Neural cell (in vitro differentiated cells): ENCODE measurements at regions not wholly inside any gene's neighbourhood (a gene's known extent, or its start where the extent isn't known, plus 50 kb on each side); places are given as distances from the start of the nearest gene placed in this dataset.

Experiments used
- H2AFZ ChIP-seq: fragments of 200-600, 300-800 bp; sonication (generic), shearing (Covaris generic); 2 replicates; pipeline ENCODE4 v1.6.0; 2014; ENCODE audit warnings: low read depth, mild to moderate bottlenecking, antibody characterized with exemption, low read length, moderate library complexity
- H3F3A ChIP-seq: fragments of 200-600 bp; shearing (Covaris generic); 2 replicates; pipeline ENCODE4 v1.6.1; 2016; ENCODE audit warnings: mild to moderate bottlenecking, moderate library complexity, mixed read lengths, antibody characterized with exemption, low read length; ENCODE audit not compliant: insufficient read depth, poor library complexity, severe bottlenecking
- H3K27ac ChIP-seq: fragments of 200-600, 300-800 bp; sonication (generic), shearing (Covaris generic); 2 replicates; pipeline ENCODE4 v1.5.1; 2014; ENCODE audit warnings: mild to moderate bottlenecking, low read length, moderate library complexity
- H3K27me3 ChIP-seq: fragments of 300-800, 200-600 bp; sonication (generic), shearing (Covaris generic); 2 replicates; pipeline ENCODE4 v1.6.0; 2014; ENCODE audit warnings: mild to moderate bottlenecking, low read depth, low read length, moderate library complexity; ENCODE audit not compliant: insufficient read depth
- H3K36me3 ChIP-seq: fragments of 300-800, 200-600 bp; sonication (generic), shearing (Covaris generic); 2 replicates; pipeline ENCODE4 v1.5.1; 2014; ENCODE audit warnings: mild to moderate bottlenecking, antibody characterized with exemption, low read length, moderate library complexity; ENCODE audit not compliant: insufficient read depth
- H3K4me2 ChIP-seq: fragments of 300-800, 200-600 bp; sonication (generic), shearing (Covaris generic); 2 replicates; pipeline ENCODE4 v1.6.0; 2014; ENCODE audit warnings: mild to moderate bottlenecking, low read length
- H3K4me3 ChIP-seq: fragments of 300-800, 200-600 bp; sonication (generic), shearing (Covaris generic); 2 replicates; pipeline ENCODE4 v1.5.1; 2014; ENCODE audit warnings: mild to moderate bottlenecking, low read length, moderate library complexity
- H3K79me2 ChIP-seq: fragments of 200-600 bp; shearing (Covaris generic); replicated peaks from 2 replicates; pipeline ENCODE4 v1.6.0; 2014; ENCODE audit warnings: mild to moderate bottlenecking, low read length, moderate library complexity; ENCODE audit not compliant: insufficient read depth
- H3K9ac ChIP-seq: fragments of 300-800, 200-600 bp; sonication (generic), shearing (Covaris generic); 2 replicates; pipeline ENCODE4 v1.6.1; 2016; ENCODE audit warnings: mild to moderate bottlenecking, low read length, mixed read lengths
- H3K9me2 ChIP-seq: fragments of 200-600 bp; shearing (Covaris generic); 2 replicates; pipeline ENCODE4 v1.6.1; 2016; ENCODE audit warnings: mild to moderate bottlenecking, low read length, mixed read lengths; ENCODE audit not compliant: insufficient read depth
- H3K9me3 ChIP-seq: fragments of 200-600, 300-800 bp; sonication (generic), shearing (Covaris generic); 2 replicates; pipeline ENCODE4 v1.6.1; 2016; ENCODE audit warnings: mild to moderate bottlenecking, mixed run types, low read length, moderate library complexity, mixed read lengths
- H4K20me1 ChIP-seq: fragments of 200-600 bp; shearing (Covaris generic); 2 replicates; pipeline ENCODE4 v1.6.1; 2016; ENCODE audit warnings: mild to moderate bottlenecking, mixed run types; ENCODE audit not compliant: insufficient read depth
- EP300 ChIP-seq: fragments of 450-650 bp; conservative IDR thresholded peaks from 2 replicates; pipeline ENCODE4 v1.6.1; 2014; ENCODE audit warnings: antibody characterized with exemption, mild to moderate bottlenecking, moderate library complexity; ENCODE audit not compliant: poor library complexity, severe bottlenecking
- EZH2 ChIP-seq: fragments of 200-600, 300-800 bp; shearing (Covaris generic), sonication (generic); IDR thresholded peaks from 2 replicates; pipeline ENCODE4 v1.6.1; 2014; ENCODE audit warnings: antibody characterized with exemption, low read length, borderline replicate concordance, mild to moderate bottlenecking; ENCODE audit not compliant: insufficient read depth, poor library complexity, severe bottlenecking
- MXI1 ChIP-seq: fragments of 450-650 bp; conservative IDR thresholded peaks from 2 replicates; pipeline ENCODE4 v1.6.1; 2014; ENCODE audit warnings: antibody characterized with exemption, mild to moderate bottlenecking; ENCODE audit not compliant: poor library complexity, severe bottlenecking
- POLR2AphosphoS5 ChIP-seq: IDR thresholded peaks from 2 replicates; pipeline ENCODE4 v1.6.1; 2012
- RAD21 ChIP-seq: fragments of 450-650 bp; conservative IDR thresholded peaks from 2 replicates; pipeline ENCODE4 v1.6.1; 2014; ENCODE audit warnings: antibody characterized with exemption, mild to moderate bottlenecking, moderate library complexity
- SMC3 ChIP-seq: fragments of 450-650 bp; conservative IDR thresholded peaks from 2 replicates; pipeline ENCODE4 v1.6.1; 2014; ENCODE audit warnings: antibody characterized with exemption, mild to moderate bottlenecking, moderate library complexity; ENCODE audit not compliant: poor library complexity
- TAF1 ChIP-seq: IDR thresholded peaks from 2 replicates; pipeline ENCODE4 v1.6.1; 2012; ENCODE audit warnings: low read depth
- TF ChIP-seq, protein P1 (sequence below): IDR thresholded peaks from 2 replicates; pipeline ENCODE4 v1.6.1; 2012; ENCODE audit warnings: borderline replicate concordance
- TF ChIP-seq, protein P2 (sequence below): fragments of 450-650 bp; IDR thresholded peaks from 2 replicates; pipeline ENCODE4 v1.5.1; 2014; ENCODE audit warnings: antibody characterized with exemption, mild to moderate bottlenecking, moderate library complexity; ENCODE audit not compliant: poor library complexity, severe bottlenecking

GRCh38 chr15:69881766-69882165, 216.0 kb downstream of the TLE3 start:
- no peak overlapping the region for H3K9ac ChIP-seq
- no peaks in the 10 kb centered on the region for H3K9me2 ChIP-seq
- no peak overlapping the region for H2AFZ ChIP-seq

DNA sequence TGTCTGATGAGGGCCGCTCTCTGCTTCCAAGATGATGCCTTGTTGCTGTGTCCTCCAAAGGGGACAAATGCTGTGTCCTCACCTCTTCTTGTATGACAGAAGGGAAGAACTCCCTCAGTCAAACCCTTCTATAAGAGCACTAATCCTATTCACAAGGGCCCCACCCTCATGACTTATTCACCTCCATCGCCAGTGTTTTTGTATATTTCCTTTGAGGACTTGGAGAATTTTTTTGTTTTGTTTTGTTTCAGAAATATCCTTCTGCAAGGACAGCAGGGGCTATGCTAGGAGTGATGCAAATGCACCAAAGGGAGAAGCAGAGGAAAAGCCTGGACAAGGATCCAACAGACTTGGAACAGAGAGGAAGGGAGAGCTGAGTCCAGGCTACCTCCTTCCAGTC, 214.4 kb downstream of the TLE3 start:
- Histone ChIP-seq H4K20me1 (no peaks in the 10 kb centered on the region), H3K9me3 (no peaks in the 10 kb centered on the region), H3F3A (no peaks in the 10 kb centered on the region), H3K4me2 (no peak overlapping the region), H3K4me3 (no peak overlapping the region), H3K36me3 (no peaks in the 10 kb centered on the region), H3K9me2 (no peaks in the 10 kb centered on the region), H3K9ac (no peak overlapping the region), H3K27ac (no peak overlapping the region), H2AFZ (no peak overlapping the region), H3K27me3 (no peaks in the 10 kb centered on the region), H3K79me2 (no peaks in the 10 kb centered on the region)
- no peak for TF ChIP-seq SMC3
- no peak for TF ChIP-seq MXI1
- TF ChIP-seq EZH2: no peak
- TF ChIP-seq, protein P1, sequence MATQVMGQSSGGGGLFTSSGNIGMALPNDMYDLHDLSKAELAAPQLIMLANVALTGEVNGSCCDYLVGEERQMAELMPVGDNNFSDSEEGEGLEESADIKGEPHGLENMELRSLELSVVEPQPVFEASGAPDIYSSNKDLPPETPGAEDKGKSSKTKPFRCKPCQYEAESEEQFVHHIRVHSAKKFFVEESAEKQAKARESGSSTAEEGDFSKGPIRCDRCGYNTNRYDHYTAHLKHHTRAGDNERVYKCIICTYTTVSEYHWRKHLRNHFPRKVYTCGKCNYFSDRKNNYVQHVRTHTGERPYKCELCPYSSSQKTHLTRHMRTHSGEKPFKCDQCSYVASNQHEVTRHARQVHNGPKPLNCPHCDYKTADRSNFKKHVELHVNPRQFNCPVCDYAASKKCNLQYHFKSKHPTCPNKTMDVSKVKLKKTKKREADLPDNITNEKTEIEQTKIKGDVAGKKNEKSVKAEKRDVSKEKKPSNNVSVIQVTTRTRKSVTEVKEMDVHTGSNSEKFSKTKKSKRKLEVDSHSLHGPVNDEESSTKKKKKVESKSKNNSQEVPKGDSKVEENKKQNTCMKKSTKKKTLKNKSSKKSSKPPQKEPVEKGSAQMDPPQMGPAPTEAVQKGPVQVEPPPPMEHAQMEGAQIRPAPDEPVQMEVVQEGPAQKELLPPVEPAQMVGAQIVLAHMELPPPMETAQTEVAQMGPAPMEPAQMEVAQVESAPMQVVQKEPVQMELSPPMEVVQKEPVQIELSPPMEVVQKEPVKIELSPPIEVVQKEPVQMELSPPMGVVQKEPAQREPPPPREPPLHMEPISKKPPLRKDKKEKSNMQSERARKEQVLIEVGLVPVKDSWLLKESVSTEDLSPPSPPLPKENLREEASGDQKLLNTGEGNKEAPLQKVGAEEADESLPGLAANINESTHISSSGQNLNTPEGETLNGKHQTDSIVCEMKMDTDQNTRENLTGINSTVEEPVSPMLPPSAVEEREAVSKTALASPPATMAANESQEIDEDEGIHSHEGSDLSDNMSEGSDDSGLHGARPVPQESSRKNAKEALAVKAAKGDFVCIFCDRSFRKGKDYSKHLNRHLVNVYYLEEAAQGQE: no peak
- TF ChIP-seq EP300: no peak
- no peak for TF ChIP-seq RAD21
- TF ChIP-seq, protein P2, sequence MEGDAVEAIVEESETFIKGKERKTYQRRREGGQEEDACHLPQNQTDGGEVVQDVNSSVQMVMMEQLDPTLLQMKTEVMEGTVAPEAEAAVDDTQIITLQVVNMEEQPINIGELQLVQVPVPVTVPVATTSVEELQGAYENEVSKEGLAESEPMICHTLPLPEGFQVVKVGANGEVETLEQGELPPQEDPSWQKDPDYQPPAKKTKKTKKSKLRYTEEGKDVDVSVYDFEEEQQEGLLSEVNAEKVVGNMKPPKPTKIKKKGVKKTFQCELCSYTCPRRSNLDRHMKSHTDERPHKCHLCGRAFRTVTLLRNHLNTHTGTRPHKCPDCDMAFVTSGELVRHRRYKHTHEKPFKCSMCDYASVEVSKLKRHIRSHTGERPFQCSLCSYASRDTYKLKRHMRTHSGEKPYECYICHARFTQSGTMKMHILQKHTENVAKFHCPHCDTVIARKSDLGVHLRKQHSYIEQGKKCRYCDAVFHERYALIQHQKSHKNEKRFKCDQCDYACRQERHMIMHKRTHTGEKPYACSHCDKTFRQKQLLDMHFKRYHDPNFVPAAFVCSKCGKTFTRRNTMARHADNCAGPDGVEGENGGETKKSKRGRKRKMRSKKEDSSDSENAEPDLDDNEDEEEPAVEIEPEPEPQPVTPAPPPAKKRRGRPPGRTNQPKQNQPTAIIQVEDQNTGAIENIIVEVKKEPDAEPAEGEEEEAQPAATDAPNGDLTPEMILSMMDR: no peak
- no peak for TF ChIP-seq POLR2AphosphoS5
- no peak for TF ChIP-seq TAF1

More at GRCh38 chr15:69881766-69882165, 216.0 kb downstream of the TLE3 start:
- Histone ChIP-seq H3K27me3 (no peaks in the 10 kb centered on the region), H3K9me3 (no peaks in the 10 kb centered on the region), H3F3A (no peaks in the 10 kb centered on the region), H3K4me3 (no peak overlapping the region), H3K36me3 (no peaks in the 10 kb centered on the region), H3K4me2 (no peak overlapping the region), H3K27ac (no peak overlapping the region), H4K20me1 (no peaks in the 10 kb centered on the region), H3K79me2 (no peaks in the 10 kb centered on the region)
- TF ChIP-seq, protein P2: no peak
- no peak for TF ChIP-seq MXI1
